SK-N-SH (cell line): ENCODE measurements at regions not wholly inside any gene's neighbourhood (a gene's known extent, or its start where the extent isn't known, plus 50 kb on each side); places are given as distances from the start of the nearest gene placed in this dataset.

Experiments used
- CTCF ChIP-seq: fragments of 200-600 bp; sonication (generic); IDR thresholded peaks from 2 replicates; pipeline ENCODE4 v1.6.1; 2017; ENCODE audit warnings: antibody characterized with exemption, mild to moderate bottlenecking, moderate library complexity
- EP300 ChIP-seq, 2 experiments: IDR thresholded peaks; 2 replicates each; pipeline versions ENCODE4 v1.4.0 to v1.6.1; 2012; ENCODE audit warnings: borderline replicate concordance in 1 of 2, low read depth in 1 of 2, low read length in 1 of 2
- GABPA ChIP-seq: IDR thresholded peaks from 2 replicates; pipeline ENCODE4 v1.4.0; 2012; ENCODE audit warnings: low read depth, mild to moderate bottlenecking
- POLR2AphosphoS5 ChIP-seq: IDR thresholded peaks from 2 replicates; pipeline ENCODE4 v1.6.1; 2012; ENCODE audit warnings: low read depth, low read length
- TAF1 ChIP-seq: IDR thresholded peaks from 2 replicates; pipeline ENCODE4 v1.6.1; 2012; ENCODE audit warnings: low read depth, mild to moderate bottlenecking, low read length, moderate library complexity, borderline replicate concordance
- USF2 ChIP-seq: fragments of 150-350 bp; IDR thresholded peaks from 2 replicates; pipeline ENCODE4 v1.6.1; 2017; ENCODE audit warnings: antibody characterized with exemption, low read length, low read depth, borderline replicate concordance
- YY1 ChIP-seq: IDR thresholded peaks from 2 replicates; pipeline ENCODE4 v1.4.0; 2012; ENCODE audit warnings: low read depth, mild to moderate bottlenecking

GRCh38 chr4:122542411-122543236 is 78.2 kb downstream of the IL21 start:
- TF ChIP-seq POLR2AphosphoS5 = no peak
- no peak for TF ChIP-seq CTCF
- no peak for TF ChIP-seq TAF1
- TF ChIP-seq EP300 (IDR thresholded peaks at IDR 0.05; ENCODE audit: borderline replicate concordance in 1 of 2, low read depth in 1 of 2, low read length in 1 of 2) = no peak
- no peak for TF ChIP-seq USF2
- no peak for TF ChIP-seq GABPA
- TF ChIP-seq YY1 = no peak
